D721Med (cell line): ENCODE measurements at regions not wholly inside any gene's neighbourhood (a gene's known extent, or its start where the extent isn't known, plus 50 kb on each side); places are given as distances from the start of the nearest gene placed in this dataset.
"Not testable (repeated sequence)": the region's sequence is repeated elsewhere in the genome, so short reads cannot be mapped to it uniquely, and the experiment has no call there.

Experiments
- DNase-seq: peaks from one replicate; pipeline ENCODE4 v3.0.0; 2011; ENCODE audit warnings: low spot score; ENCODE audit not compliant: insufficient read length
- FAIRE-seq: peaks from 2 replicates; lab custom pipeline; 2011; peaks lifted over from hg19 to GRCh38; lab: Jason Lieb, UNC
- TF ChIP-seq, protein P1 (sequence below): IDR thresholded peaks from 2 replicates; pipeline ENCODE4 v1.5.1; 2012; ENCODE audit warnings: mild to moderate bottlenecking, control low read depth; ENCODE audit not compliant: insufficient read depth; ENCODE audit errors: missing control alignments

DNA sequence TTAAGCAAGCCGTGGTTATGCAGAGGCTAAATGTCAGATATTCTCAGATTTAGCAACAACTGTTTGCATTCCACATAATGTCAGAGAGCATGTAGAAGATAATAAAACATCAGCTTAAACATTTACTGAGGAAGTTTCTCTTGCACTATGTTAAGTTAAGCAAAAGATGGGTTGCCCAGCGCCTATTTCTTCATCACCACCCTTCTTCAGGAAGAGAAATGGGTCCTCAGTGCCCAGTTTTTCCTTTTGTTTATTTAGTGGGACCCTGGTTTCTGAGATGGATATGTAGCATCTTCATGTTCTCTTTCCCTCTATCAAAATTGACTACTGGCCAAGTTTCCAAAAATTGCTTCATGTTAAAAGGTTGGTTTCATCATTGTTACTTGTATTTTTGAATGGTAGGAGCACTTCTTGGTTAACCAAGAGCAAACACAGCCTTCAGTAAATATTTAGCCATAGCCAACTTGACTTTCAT is 356.8 kb downstream of the RFC3 start:
- FAIRE-seq (no peak), DNase-seq (no peak)
- TF ChIP-seq, protein P1, sequence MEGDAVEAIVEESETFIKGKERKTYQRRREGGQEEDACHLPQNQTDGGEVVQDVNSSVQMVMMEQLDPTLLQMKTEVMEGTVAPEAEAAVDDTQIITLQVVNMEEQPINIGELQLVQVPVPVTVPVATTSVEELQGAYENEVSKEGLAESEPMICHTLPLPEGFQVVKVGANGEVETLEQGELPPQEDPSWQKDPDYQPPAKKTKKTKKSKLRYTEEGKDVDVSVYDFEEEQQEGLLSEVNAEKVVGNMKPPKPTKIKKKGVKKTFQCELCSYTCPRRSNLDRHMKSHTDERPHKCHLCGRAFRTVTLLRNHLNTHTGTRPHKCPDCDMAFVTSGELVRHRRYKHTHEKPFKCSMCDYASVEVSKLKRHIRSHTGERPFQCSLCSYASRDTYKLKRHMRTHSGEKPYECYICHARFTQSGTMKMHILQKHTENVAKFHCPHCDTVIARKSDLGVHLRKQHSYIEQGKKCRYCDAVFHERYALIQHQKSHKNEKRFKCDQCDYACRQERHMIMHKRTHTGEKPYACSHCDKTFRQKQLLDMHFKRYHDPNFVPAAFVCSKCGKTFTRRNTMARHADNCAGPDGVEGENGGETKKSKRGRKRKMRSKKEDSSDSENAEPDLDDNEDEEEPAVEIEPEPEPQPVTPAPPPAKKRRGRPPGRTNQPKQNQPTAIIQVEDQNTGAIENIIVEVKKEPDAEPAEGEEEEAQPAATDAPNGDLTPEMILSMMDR: no peak

DNA sequence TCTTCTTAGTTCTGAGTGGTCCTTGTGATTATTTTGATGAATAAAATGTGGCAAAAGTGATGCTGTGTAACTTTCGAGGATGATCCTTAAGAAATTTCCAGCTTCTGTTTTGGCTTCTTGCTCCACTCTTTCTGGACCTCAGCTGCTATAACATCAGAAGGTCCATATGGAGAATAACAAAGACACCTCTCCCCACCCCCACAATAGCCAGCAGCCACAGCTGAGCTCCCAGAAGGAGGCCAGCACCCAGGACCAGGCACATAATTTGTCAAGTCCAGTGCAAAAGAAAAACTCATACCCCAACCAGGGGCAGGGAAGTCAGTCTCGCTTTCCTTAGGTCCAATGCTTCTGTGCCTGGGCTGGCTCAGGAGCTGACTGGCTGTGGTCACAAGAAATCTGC is 357.6 kb downstream of the RFC3 start:
- TF ChIP-seq, protein P1: no peak
- DNase-seq (no peak), FAIRE-seq (no peak)

DNA sequence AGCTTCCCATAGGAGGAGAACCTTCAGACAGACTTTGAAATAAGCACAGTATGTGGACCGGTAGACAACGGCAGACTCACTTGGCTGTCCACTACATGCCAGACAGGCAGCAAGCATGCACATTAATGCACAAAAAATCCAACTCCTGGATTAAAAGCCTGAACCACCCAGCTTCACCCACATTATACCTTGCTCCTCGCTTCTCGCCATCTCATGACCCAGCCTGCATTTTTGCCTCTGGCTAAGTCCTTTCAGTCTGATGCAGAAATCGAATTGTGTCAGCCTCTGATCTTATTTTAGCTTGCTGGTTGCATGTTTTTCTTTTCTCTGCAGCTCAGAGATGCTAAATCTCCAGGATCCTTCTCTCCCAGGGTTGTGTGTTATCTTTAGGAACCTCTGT is 358.7 kb downstream of the RFC3 start:
- TF ChIP-seq, protein P1: no peak
- DNase-seq: no peak
- FAIRE-seq: no peak

DNA sequence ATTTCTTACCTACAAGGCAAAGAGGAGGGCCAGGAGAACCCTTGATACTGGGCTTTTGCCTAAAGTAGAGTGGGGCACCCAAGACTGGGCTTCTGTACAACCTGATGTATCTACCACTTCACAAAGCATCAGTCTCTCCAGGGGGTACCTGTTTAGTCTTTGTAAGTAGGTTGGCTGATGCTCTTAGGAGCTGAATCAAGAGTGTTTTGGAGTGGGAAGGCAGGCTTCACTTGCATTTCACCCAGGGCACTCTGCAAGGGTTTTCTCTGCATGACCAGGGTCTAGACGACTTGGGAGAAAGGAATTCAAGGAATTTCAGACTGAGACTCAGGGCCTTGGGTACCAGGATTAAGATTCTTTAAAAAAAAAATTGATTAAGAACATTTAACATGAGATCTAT is 361.5 kb downstream of the RFC3 start:
- DNase-seq (no peak), FAIRE-seq (no peak)
- TF ChIP-seq, protein P1: no peak

DNA sequence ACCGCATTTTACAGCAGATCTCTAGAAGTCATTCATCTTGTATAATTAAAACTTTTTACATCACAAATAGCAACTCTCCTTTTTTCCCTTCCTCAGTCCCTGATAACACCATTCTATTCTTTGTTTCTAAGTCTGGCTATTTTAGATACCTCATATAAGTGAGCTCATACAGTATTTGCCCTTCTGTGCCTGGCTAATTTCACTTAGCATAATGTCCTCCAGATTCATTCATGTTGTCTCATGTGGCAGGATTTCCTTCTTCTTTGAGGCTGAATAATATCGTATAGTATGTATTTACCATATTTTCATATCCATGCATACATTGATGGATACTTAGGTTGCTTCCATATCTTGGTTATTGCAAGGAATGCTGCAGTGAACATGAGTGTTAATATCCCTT is 362.0 kb downstream of the RFC3 start:
- TF ChIP-seq, protein P1: no peak
- DNase-seq: no peak
- FAIRE-seq: no peak

DNA sequence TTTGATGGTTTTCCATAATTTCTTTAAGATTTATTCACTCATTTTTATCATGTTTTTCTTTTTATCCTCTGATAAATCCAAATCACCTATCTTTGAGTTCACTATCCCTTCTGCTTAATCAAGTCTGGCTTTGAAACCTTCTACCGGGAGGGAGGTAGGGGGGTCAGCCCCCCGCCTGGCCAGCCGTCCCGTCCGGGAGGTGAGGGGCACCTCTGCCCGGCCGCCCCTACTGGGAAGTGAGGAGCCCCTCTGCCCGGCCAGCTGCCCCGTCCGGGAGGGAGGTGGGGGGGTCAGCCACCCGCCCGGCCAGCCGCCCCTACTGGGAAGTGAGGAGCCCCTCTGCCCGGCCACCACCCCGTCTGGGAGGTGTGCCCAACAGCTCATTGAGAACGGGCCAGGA is 363.3 kb downstream of the RFC3 start:
- not testable (repeated sequence) for FAIRE-seq, DNase-seq

DNA sequence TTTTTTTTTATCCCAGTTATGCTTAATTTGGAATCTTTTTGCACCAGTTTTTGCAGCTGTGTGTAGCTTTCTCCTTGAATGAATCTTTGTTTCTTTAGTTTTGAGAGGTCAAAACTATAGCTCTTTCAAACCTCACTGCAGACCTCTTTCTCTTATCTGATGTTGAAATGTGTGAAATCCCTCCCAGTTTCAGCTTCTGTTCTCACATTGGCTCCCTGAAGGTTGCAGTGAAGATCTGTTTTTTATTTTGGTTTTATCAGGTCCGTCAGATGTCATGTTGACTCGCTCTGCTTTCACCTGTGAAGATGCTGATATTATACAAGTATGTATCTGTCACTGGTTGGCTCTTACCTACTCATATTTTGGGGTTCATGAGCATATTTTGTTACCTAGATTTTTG is 372.0 kb downstream of the RFC3 start:
- TF ChIP-seq, protein P1: no peak
- DNase-seq (no peak), FAIRE-seq (no peak)
